HG02610 (cell line): ENCODE measurements at regions not wholly inside any gene's neighbourhood (a gene's known extent, or its start where the extent isn't known, plus 50 kb on each side); places are given as distances from the start of the nearest gene placed in this dataset.
"Not testable (repeated sequence)": the region's sequence is repeated elsewhere in the genome, so short reads cannot be mapped to it uniquely, and the experiment has no call there.

Source experiments
- ATAC-seq: cut with Tn5 transposase; IDR thresholded peaks from one replicate; pipeline ENCODE4 v1.9.1; 2021; ENCODE audit warnings: mild to moderate bottlenecking, moderate library complexity; ENCODE audit not compliant: unreplicated experiment

DNA sequence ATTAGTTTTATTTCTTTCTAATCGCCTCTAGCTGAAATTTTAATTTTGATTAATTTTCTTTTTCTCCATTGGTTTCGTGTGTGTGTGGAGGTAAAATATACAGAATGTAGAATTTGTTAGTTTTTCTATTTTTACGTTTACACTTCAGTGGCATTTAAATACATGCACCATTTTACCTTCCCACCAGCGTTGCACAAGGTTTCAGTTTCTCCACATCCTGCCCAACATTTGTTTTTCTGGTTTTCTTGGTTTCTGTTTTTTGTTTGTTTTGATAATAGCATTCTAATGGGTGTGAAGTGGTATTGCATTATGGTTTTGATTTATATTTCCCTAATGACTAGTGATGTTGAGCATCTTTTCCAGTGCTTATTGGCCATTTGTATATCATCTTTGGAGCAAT is 871.4 kb upstream of the DEFB115 start:
- ATAC-seq, result not testable (repeated sequence)

DNA sequence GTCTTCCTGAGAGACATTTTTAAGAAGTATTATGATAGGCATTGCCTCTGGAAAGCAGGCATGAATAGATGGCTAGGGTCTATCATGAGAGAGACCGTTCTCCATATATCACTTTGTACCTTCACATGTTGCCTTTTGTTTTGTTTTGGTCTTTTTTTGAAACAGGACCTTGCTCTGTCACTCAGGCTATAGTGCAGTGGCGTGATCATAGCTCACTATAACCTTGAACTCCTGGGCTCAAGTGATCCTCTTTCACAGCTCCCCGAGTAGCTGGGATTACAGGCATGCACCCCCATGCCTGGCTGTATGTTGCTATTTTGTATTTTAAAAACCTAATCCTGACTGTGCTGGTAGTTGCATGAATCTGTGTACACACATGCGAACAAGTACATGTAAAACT is 869.6 kb upstream of the DEFB115 start:
- not testable (repeated sequence) for ATAC-seq

DNA sequence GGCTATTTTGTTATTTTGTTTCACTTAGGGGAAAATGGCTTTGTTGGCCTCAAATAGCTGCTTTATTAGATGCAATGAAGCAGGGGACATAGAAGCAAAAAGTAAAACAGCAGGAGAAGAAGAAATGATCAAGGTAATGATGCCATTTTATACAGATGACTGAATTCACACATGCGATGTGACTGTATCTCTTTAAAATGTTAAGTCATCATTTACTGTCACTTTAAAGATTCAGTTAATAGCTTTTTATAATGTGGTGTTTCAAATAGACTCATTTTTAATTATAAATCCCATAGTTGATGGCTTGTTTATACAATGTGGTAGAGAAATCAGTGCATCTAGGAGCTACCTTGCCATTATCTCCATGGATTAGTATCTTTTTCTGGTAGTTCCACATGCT is 863.9 kb upstream of the DEFB115 start:
- not testable (repeated sequence) for ATAC-seq

DNA sequence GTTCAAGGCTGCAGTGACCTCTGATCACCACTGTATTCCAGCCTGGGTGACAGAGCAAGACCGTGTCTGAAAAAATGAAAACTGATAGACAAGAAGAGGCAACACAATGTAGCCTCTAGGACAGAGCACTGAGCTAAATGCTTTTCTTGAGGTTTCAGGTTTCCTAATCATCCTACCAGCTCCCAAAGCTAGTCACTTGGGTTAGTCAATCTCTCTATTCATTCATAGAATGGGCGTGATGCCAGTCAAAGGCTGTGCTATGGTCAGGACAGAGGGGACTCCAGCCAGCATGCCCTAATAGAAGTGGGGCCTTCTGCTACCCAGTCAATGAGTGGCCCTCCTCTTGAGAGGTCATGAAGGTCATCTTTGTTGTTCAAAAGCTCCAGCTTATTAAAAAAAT is 860.4 kb upstream of the DEFB115 start:
- ATAC-seq, result not testable (repeated sequence)

DNA sequence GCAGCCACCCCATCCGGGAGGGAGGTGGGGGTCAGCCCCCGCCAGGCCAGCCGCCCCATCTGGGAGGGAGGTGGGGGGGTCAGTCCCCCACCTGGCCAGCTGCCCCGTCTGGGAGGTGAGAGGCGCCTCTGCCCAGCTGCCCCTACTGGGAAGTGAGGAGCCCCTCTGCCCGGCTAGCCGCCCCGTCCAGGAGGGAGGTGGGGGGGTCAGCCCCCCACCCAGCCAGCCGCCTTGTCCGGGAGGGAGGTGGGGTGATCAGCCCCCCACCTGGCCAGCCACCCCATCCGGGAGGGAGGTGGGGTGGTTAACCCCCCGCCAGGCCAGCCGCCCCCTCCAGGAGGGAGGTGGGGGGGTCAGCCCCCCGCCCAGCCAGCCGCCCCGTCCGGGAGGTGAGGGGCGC is 852.4 kb upstream of the DEFB115 start:
- not testable (repeated sequence) for ATAC-seq

DNA sequence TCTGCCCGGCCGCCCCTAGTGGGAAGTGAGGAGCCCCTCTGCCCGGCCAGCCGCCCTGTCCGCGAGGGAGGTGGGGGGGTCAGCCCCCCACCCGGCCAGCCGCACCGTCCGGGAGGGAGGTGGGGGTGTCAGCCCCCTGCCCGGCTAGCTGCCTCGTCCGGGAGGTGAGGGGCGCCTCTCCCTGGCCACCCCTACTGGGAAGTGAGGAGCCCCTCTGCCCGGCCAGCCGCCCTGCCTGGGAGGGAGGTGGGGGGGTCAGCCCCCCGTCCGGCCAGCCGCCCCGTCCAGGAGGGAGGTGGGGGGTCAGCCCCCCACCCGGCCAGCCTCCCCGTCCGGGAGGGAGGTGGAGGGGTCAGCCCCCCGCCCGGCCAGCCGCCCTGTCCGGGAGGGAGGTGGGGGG is 851.9 kb upstream of the DEFB115 start:
- ATAC-seq, result not testable (repeated sequence)

DNA sequence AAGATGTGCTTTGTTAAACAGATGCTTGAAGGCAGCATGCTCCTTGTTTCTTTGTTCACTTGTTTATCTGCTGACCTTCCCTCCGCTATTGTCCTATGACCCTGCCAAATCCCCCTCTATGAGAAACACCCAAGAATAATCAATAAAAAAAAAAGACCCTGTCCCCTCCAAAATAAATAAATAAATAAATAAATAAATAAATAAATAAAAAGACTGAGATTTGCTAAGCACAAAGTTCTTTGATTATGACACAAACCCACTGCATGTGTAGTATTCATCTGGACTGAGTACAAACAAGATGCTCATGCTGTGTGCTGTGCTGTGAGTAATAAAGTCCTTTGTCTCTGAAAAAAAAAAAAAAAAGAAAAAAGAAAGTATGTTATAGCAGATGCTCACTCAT is 851.1 kb upstream of the DEFB115 start:
- ATAC-seq, result not testable (repeated sequence)

DNA sequence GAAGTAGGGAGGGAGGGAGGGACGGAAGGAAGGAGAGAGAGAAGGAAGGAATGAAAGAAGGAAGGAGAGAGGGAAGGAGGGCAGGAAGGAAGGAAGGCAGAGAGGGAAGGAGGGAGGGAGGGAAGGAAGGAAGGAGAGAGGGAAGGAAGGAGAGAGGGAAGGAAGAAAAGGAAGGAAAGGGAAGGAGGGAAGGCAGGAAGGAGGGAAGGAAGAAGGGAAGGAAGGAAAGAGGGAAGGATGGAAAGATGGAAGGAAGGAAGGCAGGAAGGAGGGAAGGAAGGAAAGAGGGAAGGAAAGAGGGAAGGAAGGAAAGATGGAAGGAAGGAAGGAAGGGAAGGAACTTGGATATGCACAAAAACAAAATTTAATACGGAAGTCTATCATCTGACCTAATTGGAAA is 844.5 kb upstream of the DEFB115 start:
- ATAC-seq, result no peak

DNA sequence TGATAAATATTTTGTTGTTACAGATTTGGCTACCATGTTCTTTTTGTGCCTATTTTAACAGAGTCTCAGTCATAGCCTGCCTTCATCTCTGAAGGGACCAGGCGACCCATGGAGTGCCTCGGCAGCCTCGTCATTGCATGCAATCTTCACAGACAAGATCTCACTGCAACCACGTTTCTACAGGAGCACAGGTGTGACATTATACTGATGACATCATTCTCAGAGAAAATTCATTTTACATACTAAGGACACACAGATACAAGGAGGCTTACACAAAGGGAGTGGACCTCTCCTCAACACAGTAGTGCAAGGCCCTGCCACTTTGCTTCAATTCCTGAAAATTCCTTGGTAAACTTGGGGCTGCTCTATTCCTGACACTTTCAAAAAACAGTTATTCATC is 840.1 kb upstream of the DEFB115 start:
- not testable (repeated sequence) for ATAC-seq

DNA sequence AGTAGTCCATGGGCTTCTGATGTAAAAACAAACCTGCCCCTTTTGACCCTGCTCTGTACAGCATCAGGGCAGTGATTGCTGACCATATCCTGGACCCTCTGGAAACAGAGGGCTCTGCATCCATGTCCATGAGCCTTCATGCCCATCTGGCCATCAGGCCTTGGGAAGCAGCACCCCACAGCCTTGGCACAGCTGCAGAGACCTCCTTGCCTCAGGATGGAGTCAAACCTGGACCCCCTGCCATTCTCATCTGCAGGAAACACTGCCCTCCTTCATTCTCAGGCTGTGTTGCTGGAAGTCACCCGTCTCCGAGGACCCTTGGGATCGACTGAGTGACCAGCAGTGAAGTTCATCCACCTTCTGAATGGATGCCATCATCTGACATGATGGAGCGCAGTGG is 839.1 kb upstream of the DEFB115 start:
- not testable (repeated sequence) for ATAC-seq

DNA sequence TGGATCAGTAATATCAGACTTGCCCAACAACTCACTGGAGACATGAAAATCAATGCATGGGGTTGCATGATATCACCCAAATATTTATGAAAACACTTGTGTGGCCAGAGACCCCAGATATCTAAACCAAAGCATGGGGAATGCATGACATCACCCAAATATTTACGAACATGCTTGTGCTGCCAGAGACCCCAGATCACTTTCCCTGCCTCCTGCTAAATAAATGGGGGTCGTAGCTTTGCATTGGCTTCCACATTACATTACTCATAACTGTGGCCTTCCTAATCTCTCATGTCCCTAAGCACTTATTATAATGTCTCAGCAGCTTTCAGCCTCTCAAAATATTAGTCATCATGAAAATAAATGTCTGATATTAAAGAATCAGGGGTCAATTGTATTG is 838.0 kb upstream of the DEFB115 start:
- no peak for ATAC-seq

DNA sequence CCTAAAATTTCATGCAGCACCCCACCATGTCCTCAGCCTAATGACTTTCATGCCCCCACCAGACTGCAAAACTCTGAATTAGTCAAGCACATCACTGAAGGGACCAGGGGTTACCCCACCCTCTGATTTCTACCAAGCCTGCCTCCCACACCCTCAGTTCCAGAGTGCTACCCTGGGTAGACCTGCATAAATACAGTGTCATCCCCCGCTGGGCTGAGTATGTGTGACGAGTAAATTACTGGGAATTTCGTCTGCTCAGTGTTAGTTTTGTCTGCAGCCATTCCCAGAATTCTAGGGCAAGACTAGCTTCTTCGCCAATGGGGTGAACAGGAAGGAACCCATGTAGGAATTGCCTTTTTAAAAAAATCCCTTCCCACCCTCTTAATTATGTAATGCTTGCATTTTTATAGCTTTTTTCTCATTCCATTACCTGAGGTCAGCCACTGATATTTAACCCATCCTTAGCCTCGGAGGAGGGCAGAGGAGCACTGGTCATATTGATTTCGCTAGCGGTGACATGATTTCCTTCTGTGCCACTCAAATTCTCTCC is 837.5 kb upstream of the DEFB115 start:
- not testable (repeated sequence) for ATAC-seq
